SJCRH30 (cell line): ENCODE measurements at regions not wholly inside any gene's neighbourhood (a gene's known extent, or its start where the extent isn't known, plus 50 kb on each side); places are given as distances from the start of the nearest gene placed in this dataset.
"Not testable (repeated sequence)": the region's sequence is repeated elsewhere in the genome, so short reads cannot be mapped to it uniquely, and the experiment has no call there.

Experiments
- DNase-seq, 2 experiments: peaks; one replicate each; pipeline ENCODE4 v3.0.0-alpha.2; 2015 to 2020
- H3K27ac ChIP-seq: fragments of 250-450 bp; sonication (Bioruptor Pico); 2 replicates; pipeline ENCODE4 v1.5.1; 2020; ENCODE audit warnings: mild to moderate bottlenecking, moderate library complexity
- H3K27me3 ChIP-seq: fragments of 250-450 bp; sonication (Bioruptor Pico); 2 replicates; pipeline ENCODE4 v1.5.1; 2020; ENCODE audit warnings: mild to moderate bottlenecking, moderate library complexity
- H3K36me3 ChIP-seq: fragments of 250-450 bp; sonication (Bioruptor Pico); 2 replicates; pipeline ENCODE4 v1.5.1; 2020; ENCODE audit warnings: mild to moderate bottlenecking, moderate library complexity
- H3K4me1 ChIP-seq: fragments of 250-450 bp; sonication (Bioruptor Pico); 2 replicates; pipeline ENCODE4 v1.5.1; 2020; ENCODE audit warnings: mild to moderate bottlenecking, moderate library complexity
- H3K4me3 ChIP-seq: fragments of 250-450 bp; sonication (Bioruptor Pico); 2 replicates; pipeline ENCODE4 v1.5.1; 2020; ENCODE audit warnings: mild to moderate bottlenecking, moderate library complexity
- H3K9me3 ChIP-seq: fragments of 250-450 bp; sonication (Bioruptor Pico); replicated peaks from 2 replicates; pipeline ENCODE4 v1.5.1; 2020; ENCODE audit warnings: mild to moderate bottlenecking, moderate library complexity

DNA sequence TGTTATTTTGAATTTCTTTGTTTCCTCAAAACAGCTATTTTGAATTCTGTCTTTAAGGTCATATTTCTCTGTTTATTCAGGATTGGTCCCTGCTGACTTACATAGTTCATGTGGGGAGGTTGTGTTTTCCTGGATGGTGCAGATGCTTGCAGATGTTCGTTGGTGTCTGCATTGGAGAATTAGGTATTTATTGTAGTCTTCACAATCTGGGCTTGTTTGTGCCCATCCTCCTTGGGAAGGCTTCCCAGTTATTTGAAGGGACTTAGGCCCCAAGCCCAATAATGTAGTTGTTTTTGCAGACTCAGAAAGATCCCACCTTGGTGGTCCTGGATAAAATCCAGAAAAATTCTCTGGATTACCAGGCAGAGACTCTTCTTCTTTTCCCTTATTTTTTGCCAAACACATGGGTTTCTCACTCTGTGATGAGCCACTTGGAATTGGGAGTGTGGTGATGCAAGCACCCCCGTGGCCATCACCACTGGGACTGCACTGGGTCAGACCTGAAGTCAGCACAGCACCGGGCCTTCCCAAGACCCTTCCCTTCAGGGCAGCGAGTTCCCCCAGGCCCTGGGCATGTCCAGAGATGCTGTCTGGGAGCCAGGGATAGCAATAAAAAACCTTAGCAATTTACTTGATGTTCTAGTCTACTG is 81.6 kb upstream of the EZR start:
- Histone ChIP-seq H3K9me3 (no peaks in the 10 kb centered on the region), H3K27ac (no peak overlapping the region)

DNA sequence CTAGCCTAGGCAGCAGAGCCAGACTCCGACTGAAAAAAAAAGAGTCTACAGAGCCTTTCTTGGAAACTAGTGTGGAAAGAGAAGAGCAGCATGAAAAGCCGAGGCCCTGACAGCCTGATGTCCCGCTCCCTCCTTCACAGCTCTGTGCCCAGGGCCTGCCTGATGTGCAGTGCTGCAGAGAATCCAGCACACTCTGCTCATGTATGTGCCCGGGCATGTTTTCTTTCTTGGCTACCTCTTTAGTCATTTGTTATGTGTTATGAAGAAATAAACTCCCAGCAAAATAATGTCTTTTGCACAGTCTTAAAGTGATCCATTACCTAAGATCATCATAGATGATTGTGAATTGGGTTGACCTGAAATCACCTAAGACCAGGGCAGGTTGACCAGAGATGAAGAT is 78.1 kb upstream of the EZR start:
- Histone ChIP-seq H3K9me3 (no peaks in the 10 kb centered on the region), H3K36me3 (no peaks in the 10 kb centered on the region), H3K4me3 (no peak overlapping the region), H3K27me3 (no peaks in the 10 kb centered on the region), H3K27ac (no peak overlapping the region), H3K4me1 (no peaks in the 10 kb centered on the region)
- no peak for DNase-seq

More for the DNA sequence above, 81.6 kb upstream of the EZR start:
- no peaks in the 10 kb centered on the region for H3K4me1 ChIP-seq
- no peak for DNase-seq
- no peaks in the 10 kb centered on the region for H3K27me3 ChIP-seq
- H3K36me3 ChIP-seq: no peaks in the 10 kb centered on the region
- no peak overlapping the region for H3K4me3 ChIP-seq

DNA sequence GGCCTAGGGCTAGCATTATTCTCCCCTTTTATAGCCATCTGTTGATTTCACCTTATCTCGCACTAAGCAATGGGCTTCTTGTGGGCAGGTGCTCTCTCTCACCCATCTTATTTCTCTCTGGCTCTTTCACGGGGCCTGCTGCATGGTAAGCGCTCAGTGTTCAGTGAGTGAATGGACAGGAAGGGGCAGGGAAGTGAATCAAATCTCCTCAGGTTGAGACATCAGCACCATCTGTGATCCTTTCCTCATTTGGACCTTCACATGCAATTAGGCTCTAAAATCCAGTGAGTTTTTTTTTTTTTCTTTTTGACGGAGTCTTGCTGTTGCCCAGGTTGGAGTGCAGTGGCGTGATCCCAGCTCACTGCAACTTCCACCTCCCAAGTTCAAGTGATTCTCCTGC is 76.5 kb upstream of the EZR start:
- no peaks in the 10 kb centered on the region for H3K9me3 ChIP-seq
- H3K36me3 ChIP-seq: no peaks in the 10 kb centered on the region

DNA sequence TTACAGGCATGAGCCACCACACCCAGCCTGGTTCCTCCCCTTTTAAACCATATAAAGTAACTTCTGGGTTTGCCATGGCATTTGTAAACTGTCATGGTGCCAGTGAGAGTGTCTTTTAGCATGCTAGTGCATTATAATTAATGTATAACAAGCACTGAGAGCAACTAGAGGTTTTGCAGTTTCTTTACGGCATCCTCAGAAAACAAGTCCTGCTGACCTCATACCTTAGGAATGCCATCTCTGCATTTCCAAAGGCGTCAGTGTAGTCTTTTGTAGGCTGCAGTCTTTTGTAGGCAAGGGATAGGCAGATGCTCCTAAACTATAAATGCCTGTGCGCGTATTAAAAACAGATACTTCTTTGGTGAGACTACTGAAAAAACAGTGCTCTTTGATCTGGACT is 75.0 kb upstream of the EZR start:
- H3K27ac ChIP-seq: no peak overlapping the region
- no peak for DNase-seq
- H3K27me3 ChIP-seq: no peaks in the 10 kb centered on the region
- no peaks in the 10 kb centered on the region for H3K9me3 ChIP-seq
- H3K4me3 ChIP-seq: no peak overlapping the region
- no peaks in the 10 kb centered on the region for H3K36me3 ChIP-seq
- no peaks in the 10 kb centered on the region for H3K4me1 ChIP-seq

More for the DNA sequence above, 76.5 kb upstream of the EZR start:
- Histone ChIP-seq H3K27ac (no peak overlapping the region), H3K4me1 (no peaks in the 10 kb centered on the region), H3K4me3 (no peak overlapping the region), H3K27me3 (no peaks in the 10 kb centered on the region)
- DNase-seq: no peak

DNA sequence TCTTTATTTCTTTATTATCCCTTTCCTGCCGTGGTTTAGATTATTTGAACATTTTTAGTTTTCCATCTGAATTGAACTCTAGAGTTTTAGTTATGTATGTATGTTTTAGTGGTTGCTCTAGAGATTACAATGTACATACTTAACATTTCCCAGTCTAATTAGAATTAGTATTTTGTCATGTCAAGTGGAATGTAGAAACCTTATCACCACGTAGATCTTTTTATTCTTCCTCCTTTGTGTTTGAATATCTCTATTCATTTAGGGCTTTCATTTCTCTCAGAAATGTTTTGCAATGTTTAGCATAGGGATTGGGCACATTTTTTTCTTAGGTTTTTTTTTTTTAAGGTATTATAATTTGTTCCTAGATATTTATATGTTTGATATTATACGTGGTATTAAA is 73.1 kb upstream of the EZR start:
- Histone ChIP-seq H3K36me3 (no peaks in the 10 kb centered on the region), H3K27me3 (no peaks in the 10 kb centered on the region), H3K9me3 (no peaks in the 10 kb centered on the region), H3K4me3 (no peak overlapping the region), H3K4me1 (no peaks in the 10 kb centered on the region), H3K27ac (no peak overlapping the region)
- no peak for DNase-seq

DNA sequence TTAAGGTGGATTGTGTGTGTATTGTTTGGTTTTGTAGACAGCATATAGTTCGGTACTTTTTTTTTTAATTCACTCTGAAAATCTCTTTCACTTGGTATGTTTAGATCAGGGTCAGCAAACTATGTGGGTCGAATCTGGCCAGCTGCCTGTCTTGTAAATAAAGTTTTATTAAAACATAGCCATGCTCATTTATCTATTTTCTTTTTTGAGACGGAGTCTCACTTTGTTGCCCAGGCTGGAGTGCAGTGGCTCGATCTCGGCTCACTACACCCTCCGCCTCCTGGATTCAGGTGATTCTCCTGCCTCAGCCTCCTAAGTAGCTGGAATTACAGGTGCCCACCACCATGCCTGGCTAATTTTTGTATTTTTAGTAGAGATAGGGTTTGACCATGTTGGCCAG is 72.4 kb upstream of the EZR start:
- not testable (repeated sequence) for H3K36me3 ChIP-seq, DNase-seq

DNA sequence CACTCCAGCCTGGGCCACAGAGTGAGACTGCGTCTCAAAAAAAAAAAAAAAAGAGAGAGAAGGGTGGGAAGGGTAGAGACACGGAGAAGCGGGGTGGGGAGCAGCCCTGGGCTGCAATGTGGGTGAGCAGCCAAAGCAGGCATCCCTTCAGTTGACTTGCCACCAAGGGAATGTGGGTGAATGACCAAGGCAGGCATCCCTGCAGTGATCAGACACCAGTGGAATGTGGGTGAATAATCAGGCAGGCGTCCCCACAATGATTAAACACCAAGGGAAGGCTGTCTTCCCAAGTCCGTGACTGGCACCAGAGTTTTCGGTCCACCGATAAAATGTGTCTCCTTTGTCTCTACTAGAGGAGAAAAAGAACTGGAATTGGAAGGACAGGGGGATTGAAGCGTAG is 69.0 kb upstream of the EZR start:
- DNase-seq: not testable (repeated sequence)

More for the DNA sequence above, 72.4 kb upstream of the EZR start:
- H3K9me3 ChIP-seq, H3K27ac ChIP-seq, H3K4me1 ChIP-seq, H3K4me3 ChIP-seq, H3K27me3 ChIP-seq: not testable (repeated sequence)

DNA sequence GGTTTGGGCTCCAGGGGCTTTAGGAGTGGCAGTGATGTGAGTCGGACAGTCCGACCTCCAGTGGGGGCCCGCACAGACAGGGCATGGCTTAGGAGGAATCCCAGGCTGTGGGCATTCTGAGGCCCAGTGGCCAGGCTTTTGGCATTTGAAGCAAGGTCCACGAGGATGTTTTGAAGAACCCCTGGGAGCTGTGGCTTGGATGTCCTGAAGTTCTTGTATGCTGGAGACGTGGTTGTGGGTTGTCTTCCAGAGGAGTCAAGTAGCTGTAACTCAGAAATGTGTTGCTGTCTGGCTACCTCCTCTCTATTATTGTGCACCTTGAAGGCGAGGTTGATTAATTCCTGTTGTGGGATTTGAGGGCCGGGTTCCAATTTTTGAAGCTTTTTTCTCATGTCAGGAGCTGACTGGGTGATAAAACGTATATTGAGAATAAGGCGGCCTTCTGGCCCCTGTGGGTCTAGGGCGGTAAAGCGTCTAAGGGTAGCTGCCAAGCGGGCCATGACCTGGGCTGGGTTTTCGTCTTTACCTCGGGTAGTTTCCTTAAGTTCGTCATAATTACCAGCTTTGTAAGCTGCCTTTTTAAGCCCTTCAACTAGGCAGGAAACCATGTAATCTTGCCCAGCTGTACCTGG is 67.3 kb upstream of the EZR start:
- DNase-seq, H3K27me3 ChIP-seq: not testable (repeated sequence)

More for the DNA sequence above, 69.0 kb upstream of the EZR start:
- H3K4me1 ChIP-seq, H3K9me3 ChIP-seq, H3K27ac ChIP-seq, H3K36me3 ChIP-seq, H3K27me3 ChIP-seq, H3K4me3 ChIP-seq: not testable (repeated sequence)

DNA sequence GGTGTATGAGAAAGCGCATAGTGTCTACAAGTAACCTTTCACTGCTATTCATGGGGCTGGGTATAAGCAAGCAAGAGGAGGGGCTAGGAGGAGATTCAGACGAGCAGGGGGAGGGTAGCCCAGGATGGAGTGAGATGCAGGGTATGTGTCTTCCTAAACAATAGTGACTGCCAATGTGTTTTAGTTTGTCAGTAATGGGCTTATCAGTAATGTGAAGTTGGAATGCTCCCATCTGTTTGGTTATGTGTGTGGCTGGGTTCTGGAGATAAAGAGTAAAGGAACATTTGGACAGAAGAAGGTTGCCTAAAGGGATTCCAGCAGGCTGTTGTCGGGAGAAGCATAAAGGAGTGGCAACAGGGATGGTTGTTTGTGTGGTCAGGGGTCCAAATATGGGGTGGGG is 62.7 kb upstream of the EZR start:
- H3K9me3 ChIP-seq: not testable (repeated sequence)

More for the DNA sequence above, 67.3 kb upstream of the EZR start:
- H3K4me3 ChIP-seq, H3K4me1 ChIP-seq, H3K36me3 ChIP-seq, H3K9me3 ChIP-seq, H3K27ac ChIP-seq: not testable (repeated sequence)

DNA sequence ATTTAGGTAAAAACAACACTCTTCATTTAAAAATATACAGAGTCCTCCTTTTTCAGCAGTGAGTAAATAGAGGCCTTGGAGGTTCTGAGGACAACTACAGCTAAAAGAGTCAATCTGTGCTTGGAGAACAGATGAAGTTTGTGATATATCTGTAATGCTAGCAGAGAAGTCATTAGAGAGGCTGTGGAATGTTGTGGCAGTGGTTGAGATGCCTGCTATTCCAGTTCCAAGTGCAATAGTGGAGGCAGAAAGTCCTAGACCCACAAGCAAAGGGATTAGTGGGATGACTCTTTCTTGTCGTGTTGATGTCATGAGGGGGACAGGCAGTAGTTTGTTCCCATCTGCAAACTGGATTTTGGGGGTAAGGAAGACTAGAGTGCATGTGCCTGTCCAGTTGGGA is 62.1 kb upstream of the EZR start:
- H3K36me3 ChIP-seq, H3K9me3 ChIP-seq, H3K27me3 ChIP-seq, DNase-seq, H3K27ac ChIP-seq, H3K4me3 ChIP-seq, H3K4me1 ChIP-seq: not testable (repeated sequence)

More for the DNA sequence above, 62.7 kb upstream of the EZR start:
- H3K4me1 ChIP-seq, DNase-seq, H3K4me3 ChIP-seq, H3K27ac ChIP-seq, H3K27me3 ChIP-seq, H3K36me3 ChIP-seq: not testable (repeated sequence)

DNA sequence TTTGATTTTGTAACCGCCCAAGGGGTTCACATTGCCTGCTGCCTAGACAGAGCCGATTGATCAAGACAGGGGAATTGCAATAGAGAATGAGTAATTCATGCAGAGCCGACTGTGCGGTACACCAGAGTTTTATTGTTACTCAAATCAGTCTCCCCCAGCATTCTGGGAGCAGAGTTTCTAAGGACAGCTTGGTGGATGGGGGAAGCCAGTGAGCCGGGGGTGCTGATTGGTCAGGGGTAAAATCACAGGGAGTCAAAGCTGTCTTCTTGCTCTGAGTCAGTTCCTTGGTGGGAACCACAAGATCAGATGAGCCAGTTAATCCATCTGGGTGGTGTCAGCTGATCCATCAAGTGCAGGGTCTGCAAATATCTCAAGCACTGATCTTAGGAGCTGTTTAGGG is 60.0 kb upstream of the EZR start:
- H3K4me3 ChIP-seq: no peak overlapping the region
- no peaks in the 10 kb centered on the region; the same call in 1 of the 2 replicates for H3K9me3 ChIP-seq
- no peak overlapping the region for H3K27ac ChIP-seq
- DNase-seq: no peak
- H3K27me3 ChIP-seq: no peaks in the 10 kb centered on the region
- H3K36me3 ChIP-seq: no peaks in the 10 kb centered on the region
- no peaks in the 10 kb centered on the region for H3K4me1 ChIP-seq

DNA sequence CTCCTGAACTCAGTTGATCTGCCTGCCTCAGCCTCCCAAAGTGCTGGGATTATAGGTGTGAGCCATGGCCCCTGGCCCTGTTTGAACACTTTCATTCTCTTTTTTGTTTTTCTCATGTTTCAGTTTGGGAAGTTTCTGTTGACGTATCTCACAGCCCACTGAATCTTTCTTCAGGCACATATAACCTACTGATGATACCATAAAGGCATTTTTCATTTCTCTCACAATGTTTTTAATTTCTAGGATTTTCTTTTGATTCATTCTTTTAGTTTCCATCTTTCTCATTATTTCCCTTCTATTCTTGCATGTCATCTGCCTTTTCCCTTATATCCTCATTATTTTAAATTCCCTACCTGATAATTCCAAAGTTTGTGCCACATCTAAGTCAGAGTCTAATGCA is 58.5 kb upstream of the EZR start:
- no peak for DNase-seq
- Histone ChIP-seq H3K4me3 (no peak overlapping the region), H3K36me3 (no peaks in the 10 kb centered on the region), H3K4me1 (no peaks in the 10 kb centered on the region), H3K9me3 (no peaks in the 10 kb centered on the region; the same call in 1 of the 2 replicates), H3K27ac (no peak overlapping the region), H3K27me3 (no peaks in the 10 kb centered on the region)

DNA sequence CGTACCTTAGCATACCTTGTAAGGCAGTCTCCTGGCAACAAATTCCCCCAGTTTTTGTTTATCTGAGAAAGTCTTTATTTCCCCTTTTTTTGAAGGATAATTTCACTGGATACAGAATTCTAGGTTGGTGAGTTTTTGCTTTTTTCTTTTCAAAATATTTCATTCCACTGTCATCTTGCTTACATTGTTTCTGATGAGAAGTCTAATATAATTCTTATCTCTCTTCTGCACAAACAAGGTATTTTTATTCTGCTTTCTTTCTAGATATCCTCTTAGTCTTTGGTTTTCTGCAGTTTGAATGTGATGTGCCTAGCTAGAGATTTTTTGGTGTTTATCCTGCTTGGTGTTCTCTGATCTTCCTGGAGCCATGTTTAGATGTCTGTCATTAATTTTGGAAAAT is 57.7 kb upstream of the EZR start:
- Histone ChIP-seq H3K27me3 (no peaks in the 10 kb centered on the region), H3K27ac (no peak overlapping the region), H3K36me3 (no peaks in the 10 kb centered on the region), H3K4me1 (no peaks in the 10 kb centered on the region), H3K9me3 (no peaks in the 10 kb centered on the region; the same call in 1 of the 2 replicates), H3K4me3 (no peak overlapping the region)
- DNase-seq: no peak

DNA sequence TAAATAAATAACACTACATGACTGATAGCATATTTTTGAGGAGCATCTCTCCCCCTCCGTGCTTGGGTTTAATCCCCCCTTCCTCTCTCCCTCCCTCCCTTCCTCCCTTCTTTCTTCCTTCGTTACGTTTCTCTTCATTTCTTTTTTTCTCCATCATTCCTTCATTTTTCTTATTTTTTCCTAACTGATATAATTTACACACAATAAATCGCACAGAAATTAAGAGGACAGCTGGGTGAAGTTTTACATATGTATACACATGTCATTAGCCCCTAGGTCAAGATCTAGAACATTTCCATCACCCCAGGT is 51.4 kb upstream of the EZR start:
- DNase-seq: no peak
- Histone ChIP-seq H3K4me1 (no peaks in the 10 kb centered on the region), H3K27me3 (no peaks in the 10 kb centered on the region), H3K9me3 (no peaks in the 10 kb centered on the region), H3K36me3 (no peaks in the 10 kb centered on the region), H3K27ac (no peak overlapping the region), H3K4me3 (no peak overlapping the region)

DNA sequence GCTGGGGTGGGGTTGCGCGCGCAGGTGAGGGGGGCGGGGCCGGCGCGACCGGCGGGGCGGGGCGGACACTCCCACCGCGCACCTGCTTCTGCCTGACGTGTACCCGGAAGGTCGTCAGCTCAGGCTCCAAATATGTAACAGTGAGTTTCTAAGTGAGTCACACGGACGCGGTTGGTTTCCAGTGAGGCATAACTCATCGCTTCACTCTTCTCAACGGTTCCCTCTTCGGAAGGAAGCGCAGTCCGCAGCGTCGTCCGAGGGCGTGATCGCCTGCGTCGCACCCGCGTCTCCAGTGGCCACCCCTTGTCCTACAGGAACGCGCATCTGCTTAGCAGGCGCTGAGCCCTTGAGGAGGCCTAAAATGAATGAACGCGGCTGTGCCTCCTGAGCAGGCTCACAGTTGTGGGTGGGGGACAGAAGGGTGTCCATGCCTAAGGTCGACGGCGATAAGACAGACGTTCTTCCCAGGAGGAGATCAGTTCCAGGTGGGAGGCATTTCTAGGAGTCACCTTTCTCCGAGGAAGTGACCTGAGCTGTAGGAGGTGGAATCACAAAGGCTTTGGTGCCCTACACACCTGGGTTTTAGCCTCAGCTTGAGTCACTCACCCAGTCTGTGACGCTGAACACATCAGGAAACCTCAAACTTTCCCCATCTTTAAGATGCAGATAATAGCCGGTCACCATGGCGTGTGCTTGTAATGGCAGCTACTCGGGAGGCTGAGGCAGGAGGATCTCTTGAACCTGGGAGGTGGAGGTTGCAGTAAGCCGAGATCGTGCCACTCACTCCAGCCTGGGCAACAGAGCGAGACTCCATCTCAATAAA is 50.9 kb upstream of the EZR start:
- Histone ChIP-seq H3K36me3 (no peaks in the 10 kb centered on the region), H3K4me1 (no peaks in the 10 kb centered on the region), H3K9me3 (no peaks in the 10 kb centered on the region), H3K27me3 (no peaks in the 10 kb centered on the region), H3K4me3 (peak overlapping the region; percentile 44), H3K27ac (peak overlapping the region; percentile 38)
- peak; percentile 44 to 61 for DNase-seq
